ACC112 (cell line): ENCODE measurements at regions not wholly inside any gene's neighbourhood (a gene's known extent, or its start where the extent isn't known, plus 50 kb on each side); places are given as distances from the start of the nearest gene placed in this dataset.

ENCODE experiments used
- H2AFZ ChIP-seq: fragments of 200-600 bp; sonication (generic); one replicate; pipeline ENCODE4 v1.6.0; 2017; ENCODE audit warnings: antibody characterized with exemption, low read length; ENCODE audit not compliant: unreplicated experiment
- H3K27ac ChIP-seq: fragments of 200-600 bp; sonication (generic); 2 replicates; pipeline ENCODE4 v1.5.1; 2014; ENCODE audit warnings: low read depth, mild to moderate bottlenecking, antibody characterized with exemption, low read length, moderate library complexity
- H3K27me3 ChIP-seq: fragments of 200-600 bp; sonication (generic); 2 replicates; pipeline ENCODE4 v1.6.1; 2014; ENCODE audit warnings: mild to moderate bottlenecking, antibody characterized with exemption, low read length, moderate library complexity, mixed read lengths; ENCODE audit not compliant: insufficient read depth
- H3K36me3 ChIP-seq: fragments of 200-600 bp; sonication (generic); 2 replicates; pipeline ENCODE4 v1.6.1; 2016; ENCODE audit warnings: mild to moderate bottlenecking, antibody characterized with exemption, low read length, moderate library complexity, mixed read lengths; ENCODE audit not compliant: insufficient read depth
- H3K4me1 ChIP-seq: fragments of 200-600 bp; sonication (generic); one replicate; pipeline ENCODE4 v1.6.1; 2016; ENCODE audit warnings: low read length, mixed read lengths; ENCODE audit not compliant: insufficient read depth, unreplicated experiment, control insufficient read depth
- H3K4me3 ChIP-seq: fragments of 200-600 bp; sonication (generic); 2 replicates; pipeline ENCODE4 v1.5.1; 2014; ENCODE audit warnings: mild to moderate bottlenecking, low read depth, low read length
- H3K79me2 ChIP-seq: fragments of 200-600 bp; sonication (generic); one replicate; pipeline ENCODE4 v1.6.0; 2016; ENCODE audit warnings: low read length; ENCODE audit not compliant: control insufficient read depth, unreplicated experiment, insufficient read depth

DNA sequence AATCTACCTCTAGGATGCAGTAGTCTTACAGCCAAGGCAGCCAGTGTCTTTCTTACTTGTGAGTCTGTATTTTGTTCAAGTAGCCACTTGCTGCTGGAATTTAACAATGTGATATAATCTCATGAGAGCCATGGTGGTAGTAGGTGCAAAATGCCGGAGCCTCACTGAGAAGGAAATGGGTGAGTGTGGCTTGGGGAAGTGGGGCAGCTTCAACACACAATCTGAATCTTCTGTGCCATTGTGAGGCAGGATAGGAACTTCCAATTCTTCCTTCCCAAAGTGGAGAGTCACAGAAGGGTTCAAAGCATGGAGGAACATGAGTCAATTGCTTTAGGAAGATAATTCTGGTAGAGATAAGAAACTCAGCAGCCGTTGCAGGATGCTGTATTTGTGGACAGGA lies 158.7 kb upstream of the APCDD1 start:
- H3K4me3 ChIP-seq = no peak overlapping the region
- no peaks in the 10 kb centered on the region for H3K36me3 ChIP-seq
- no peaks in the 10 kb centered on the region for H3K79me2 ChIP-seq
- no peak overlapping the region for H3K27ac ChIP-seq
- H3K4me1 ChIP-seq = no peaks in the 10 kb centered on the region
- H3K27me3 ChIP-seq = 0 out of 2 replicates have a peak, but pooled peaks cover 4% of the 10 kb centered on the region
- H2AFZ ChIP-seq = no peak overlapping the region

DNA sequence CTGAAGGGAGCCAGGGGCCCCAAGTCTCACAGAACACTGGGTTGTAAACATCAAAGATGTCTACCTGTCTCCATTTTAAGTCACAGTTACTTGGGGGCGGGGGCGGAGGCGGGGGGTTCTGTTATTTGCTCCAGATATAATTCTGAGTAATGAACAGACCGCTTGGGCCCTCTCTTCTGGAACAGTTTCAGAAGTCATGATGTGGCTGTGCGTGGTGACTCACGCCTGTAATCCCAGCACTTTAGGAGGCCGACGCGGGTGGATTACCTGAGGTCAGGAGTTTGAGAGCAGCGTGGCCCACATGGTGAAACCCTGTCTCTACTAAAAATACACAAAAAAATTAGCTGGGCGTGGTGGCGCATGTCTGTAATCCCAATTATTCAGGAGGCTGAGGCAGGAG lies 157.9 kb upstream of the APCDD1 start:
- H3K79me2 ChIP-seq = no peaks in the 10 kb centered on the region
- no peaks in the 10 kb centered on the region for H3K36me3 ChIP-seq
- 0 out of 2 replicates have a peak, but pooled peaks cover 4% of the 10 kb centered on the region for H3K27me3 ChIP-seq
- H2AFZ ChIP-seq = no peak overlapping the region
- no peak overlapping the region for H3K4me3 ChIP-seq
- no peaks in the 10 kb centered on the region for H3K4me1 ChIP-seq
- no peak overlapping the region for H3K27ac ChIP-seq

DNA sequence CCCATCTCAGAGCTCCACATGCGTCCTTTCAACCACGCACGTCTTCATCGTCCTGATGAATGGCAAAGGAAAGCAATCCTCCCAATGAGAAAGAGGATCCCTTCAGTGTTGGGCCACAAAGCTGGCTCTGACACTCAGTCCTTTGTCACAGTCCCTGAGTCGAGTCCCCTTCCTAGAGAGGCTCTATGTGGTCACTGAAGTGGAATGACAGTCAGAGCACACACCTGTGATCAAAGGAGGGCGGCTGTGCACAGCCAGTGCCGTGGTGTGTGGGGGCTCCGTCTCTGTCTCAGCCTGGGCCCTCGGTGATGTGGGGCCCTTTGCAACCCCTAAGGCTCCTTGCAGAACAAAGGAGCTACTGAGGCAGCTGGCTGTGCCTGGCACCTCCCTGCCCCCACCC lies 157.3 kb upstream of the APCDD1 start:
- Histone ChIP-seq H3K36me3 (no peaks in the 10 kb centered on the region), H3K27me3 (0 out of 2 replicates have a peak, but pooled peaks cover 4% of the 10 kb centered on the region), H3K4me1 (no peaks in the 10 kb centered on the region), H3K27ac (no peak overlapping the region), H3K79me2 (no peaks in the 10 kb centered on the region), H3K4me3 (no peak overlapping the region), H2AFZ (no peak overlapping the region)

DNA sequence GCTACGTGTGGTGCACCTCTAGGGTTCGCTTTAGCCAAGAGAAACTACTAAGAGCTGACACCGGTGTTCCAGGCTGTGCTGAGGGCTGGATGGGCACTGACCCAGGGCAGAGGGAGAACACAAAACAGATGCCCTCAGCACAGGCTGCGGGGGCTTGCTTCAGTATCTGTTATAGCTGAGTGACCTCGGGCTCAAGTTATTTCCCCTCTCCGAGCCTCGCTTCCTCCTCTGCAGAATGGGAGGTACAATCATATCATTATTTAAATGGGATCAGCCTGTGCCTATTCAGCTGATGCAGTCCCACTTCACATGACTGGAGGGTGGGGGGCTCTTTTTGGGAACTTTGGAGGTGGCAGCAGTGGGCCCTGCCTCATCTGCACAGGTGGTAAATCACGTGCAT lies 156.1 kb upstream of the APCDD1 start:
- H3K4me3 ChIP-seq = no peak overlapping the region
- 0 out of 2 replicates have a peak, but pooled peaks cover 4% of the 10 kb centered on the region for H3K27me3 ChIP-seq
- no peaks in the 10 kb centered on the region for H3K79me2 ChIP-seq
- H2AFZ ChIP-seq = no peak overlapping the region
- no peak overlapping the region for H3K27ac ChIP-seq
- no peaks in the 10 kb centered on the region for H3K36me3 ChIP-seq
- no peaks in the 10 kb centered on the region for H3K4me1 ChIP-seq

DNA sequence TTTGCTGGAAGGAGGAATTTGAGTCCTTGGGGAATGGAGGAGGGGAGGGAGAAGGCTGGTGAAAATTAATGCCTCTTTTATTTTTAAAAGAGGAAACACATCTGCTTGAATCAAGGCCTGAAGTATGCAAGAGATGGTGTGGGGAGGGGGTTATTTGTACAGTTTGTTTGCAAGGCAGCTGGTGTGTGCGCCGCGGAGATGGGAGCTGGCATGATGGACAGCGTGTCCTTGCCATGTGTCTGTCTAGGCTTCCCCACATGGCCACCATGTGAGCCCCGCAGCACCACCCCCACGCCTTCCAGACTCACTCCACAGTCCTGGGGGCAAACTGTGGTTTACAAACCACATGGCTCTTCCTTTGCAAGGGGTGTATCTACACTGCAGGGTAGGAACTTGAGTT lies 154.8 kb upstream of the APCDD1 start:
- Histone ChIP-seq H3K4me1 (peaks cover 6% of the 10 kb centered on the region), H2AFZ (no peak overlapping the region), H3K79me2 (no peaks in the 10 kb centered on the region), H3K27me3 (0 out of 2 replicates have a peak, but pooled peaks cover 4% of the 10 kb centered on the region), H3K36me3 (no peaks in the 10 kb centered on the region), H3K27ac (no peak overlapping the region), H3K4me3 (no peak overlapping the region)

GRCh38 chr18:10300739-10301138 lies 153.7 kb upstream of the APCDD1 start:
- Histone ChIP-seq H3K36me3 (no peaks in the 10 kb centered on the region), H3K27me3 (0 out of 2 replicates have a peak, but pooled peaks cover 4% of the 10 kb centered on the region), H3K4me3 (no peak overlapping the region), H2AFZ (no peak overlapping the region), H3K27ac (no peak overlapping the region), H3K79me2 (no peaks in the 10 kb centered on the region), H3K4me1 (peaks cover 7% of the 10 kb centered on the region)

GRCh38 chr18:10301831-10302483 lies 152.5 kb upstream of the APCDD1 start:
- Histone ChIP-seq H3K79me2 (no peaks in the 10 kb centered on the region), H3K4me1 (peaks cover 7% of the 10 kb centered on the region), H3K27me3 (0 out of 2 replicates have a peak, but pooled peaks cover 4% of the 10 kb centered on the region), H3K4me3 (no peak overlapping the region), H2AFZ (no peak overlapping the region), H3K27ac (no peak overlapping the region), H3K36me3 (no peaks in the 10 kb centered on the region)

- Histone ChIP-seq H3K4me1 (peaks cover 7% of the 10 kb centered on the region), H2AFZ (no peak overlapping the region), H3K4me3 (no peak overlapping the region), H3K79me2 (no peaks in the 10 kb centered on the region), H3K27ac (no peak overlapping the region), H3K27me3 (peaks cover 5% of the 10 kb centered on the region; the same call in 1 of the 2 replicates), H3K36me3 (no peaks in the 10 kb centered on the region)
Observed at GRCh38 chr18:10303171-10303570, 151.3 kb upstream of the APCDD1 start.

DNA sequence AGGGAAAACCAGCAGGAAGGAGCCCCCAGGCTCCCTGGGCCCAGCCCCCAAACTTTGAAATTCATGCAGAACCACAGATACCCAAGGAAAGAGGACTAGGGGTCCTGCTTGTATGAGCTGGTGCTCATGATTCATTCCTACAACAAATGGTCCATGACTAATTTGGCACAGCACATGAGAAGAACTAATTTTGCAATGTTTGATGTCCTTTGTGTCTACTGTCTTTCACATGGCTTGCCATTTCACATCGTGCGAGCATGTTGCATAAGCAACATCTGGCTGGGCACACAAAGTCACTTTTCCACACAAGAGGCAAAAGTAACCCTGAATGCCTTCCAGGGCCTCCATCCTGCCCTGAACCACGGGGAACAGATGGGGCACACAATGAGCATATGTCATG lies 149.6 kb upstream of the APCDD1 start:
- Histone ChIP-seq H3K36me3 (no peaks in the 10 kb centered on the region), H2AFZ (no peak overlapping the region), H3K27ac (no peak overlapping the region), H3K79me2 (no peaks in the 10 kb centered on the region), H3K4me1 (peaks cover 7% of the 10 kb centered on the region), H3K27me3 (peaks cover 13% of the 10 kb centered on the region), H3K4me3 (no peak overlapping the region)

- H3K27me3 ChIP-seq = peaks cover 22% of the 10 kb centered on the region
- H3K36me3 ChIP-seq = no peaks in the 10 kb centered on the region
- no peak overlapping the region for H3K27ac ChIP-seq
- H3K79me2 ChIP-seq = no peaks in the 10 kb centered on the region
- no peak overlapping the region for H3K4me3 ChIP-seq
- H2AFZ ChIP-seq = no peak overlapping the region
- H3K4me1 ChIP-seq = peaks cover 7% of the 10 kb centered on the region
Observed at GRCh38 chr18:10306779-10307178, 147.7 kb upstream of the APCDD1 start.

- H3K36me3 ChIP-seq = no peaks in the 10 kb centered on the region
- H3K4me3 ChIP-seq = no peak overlapping the region
- H3K79me2 ChIP-seq = no peaks in the 10 kb centered on the region
- H3K27me3 ChIP-seq = peaks cover 22% of the 10 kb centered on the region
- peaks cover 7% of the 10 kb centered on the region for H3K4me1 ChIP-seq
- H3K27ac ChIP-seq = no peak overlapping the region
- H2AFZ ChIP-seq = no peak overlapping the region
Observed at GRCh38 chr18:10308154-10308553, 146.3 kb upstream of the APCDD1 start.
